ENCODE measurements at regions not wholly inside any gene's neighbourhood (a gene's known extent, or its start where the extent isn't known, plus 50 kb on each side); places are given as distances from the start of the nearest gene placed in this dataset.

DNA sequence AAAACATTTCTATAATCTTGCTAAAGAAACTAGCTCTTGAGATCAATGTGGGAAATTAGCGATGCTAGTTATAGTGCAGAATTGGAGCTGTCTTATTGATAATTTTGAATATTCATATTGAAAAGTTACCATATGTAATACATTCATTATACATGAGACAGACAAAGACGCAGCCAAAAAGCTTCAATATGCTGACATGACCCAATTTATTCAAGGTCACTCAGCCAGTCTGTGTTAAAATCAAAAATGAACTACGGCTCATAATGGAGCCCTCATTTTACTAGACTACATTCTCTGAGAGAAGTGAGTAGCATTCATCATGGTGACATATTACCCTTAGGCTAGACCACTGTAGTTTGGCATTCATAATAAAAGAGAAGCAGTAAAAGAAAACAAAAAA is 107.3 kb upstream of the GABRG2 start:
- no peaks in the 10 kb centered on the region for H3K27me3 ChIP-seq
- no peaks in the 10 kb centered on the region for H3K4me1 ChIP-seq
- H3K27ac ChIP-seq: no peak overlapping the region
- TF ChIP-seq, protein P1, sequence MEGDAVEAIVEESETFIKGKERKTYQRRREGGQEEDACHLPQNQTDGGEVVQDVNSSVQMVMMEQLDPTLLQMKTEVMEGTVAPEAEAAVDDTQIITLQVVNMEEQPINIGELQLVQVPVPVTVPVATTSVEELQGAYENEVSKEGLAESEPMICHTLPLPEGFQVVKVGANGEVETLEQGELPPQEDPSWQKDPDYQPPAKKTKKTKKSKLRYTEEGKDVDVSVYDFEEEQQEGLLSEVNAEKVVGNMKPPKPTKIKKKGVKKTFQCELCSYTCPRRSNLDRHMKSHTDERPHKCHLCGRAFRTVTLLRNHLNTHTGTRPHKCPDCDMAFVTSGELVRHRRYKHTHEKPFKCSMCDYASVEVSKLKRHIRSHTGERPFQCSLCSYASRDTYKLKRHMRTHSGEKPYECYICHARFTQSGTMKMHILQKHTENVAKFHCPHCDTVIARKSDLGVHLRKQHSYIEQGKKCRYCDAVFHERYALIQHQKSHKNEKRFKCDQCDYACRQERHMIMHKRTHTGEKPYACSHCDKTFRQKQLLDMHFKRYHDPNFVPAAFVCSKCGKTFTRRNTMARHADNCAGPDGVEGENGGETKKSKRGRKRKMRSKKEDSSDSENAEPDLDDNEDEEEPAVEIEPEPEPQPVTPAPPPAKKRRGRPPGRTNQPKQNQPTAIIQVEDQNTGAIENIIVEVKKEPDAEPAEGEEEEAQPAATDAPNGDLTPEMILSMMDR (IDR thresholded peaks at IDR 0.05): no peak
- H3K4me3 ChIP-seq: no peak overlapping the region
- no peaks in the 10 kb centered on the region for H3K36me3 ChIP-seq
- no peak for DNase-seq (ENCODE audit: low spot score in 2 of 2)
- no peaks in the 10 kb centered on the region for H3K9me3 ChIP-seq
- intact Hi-C loops (cut with DNase I): no loop called here

DNA sequence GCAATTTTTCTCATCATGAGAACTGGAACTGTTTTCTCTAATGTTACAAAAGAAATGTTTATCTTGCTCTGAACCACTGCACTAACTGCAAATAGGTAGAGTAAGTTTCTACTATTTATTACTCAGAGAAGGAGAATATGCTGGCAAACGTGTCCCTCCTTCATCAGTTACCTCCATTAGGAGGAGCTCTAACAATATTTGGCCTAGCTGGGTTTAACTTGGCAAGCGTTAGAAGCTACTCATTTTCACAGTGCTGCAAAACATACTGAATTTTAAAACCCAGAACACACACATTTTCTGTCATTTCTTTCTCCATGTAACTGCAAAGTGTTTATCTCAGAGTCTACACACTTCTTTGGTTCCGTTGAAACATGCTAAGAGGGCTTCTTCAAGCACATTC is 101.0 kb upstream of the GABRG2 start:
- H3K4me1 ChIP-seq: no peaks in the 10 kb centered on the region
- no peaks in the 10 kb centered on the region for H3K36me3 ChIP-seq
- H3K27ac ChIP-seq: no peak overlapping the region
- H3K9me3 ChIP-seq: no peaks in the 10 kb centered on the region
- no peak overlapping the region for H3K4me3 ChIP-seq
- TF ChIP-seq, protein P1 (IDR thresholded peaks at IDR 0.05): peak in 1 of 3 experiments; percentile 19
- intact Hi-C loops (cut with DNase I): no loop called here
- no peaks in the 10 kb centered on the region for H3K27me3 ChIP-seq
- no peak for DNase-seq (ENCODE audit: low spot score in 2 of 2)

DNA sequence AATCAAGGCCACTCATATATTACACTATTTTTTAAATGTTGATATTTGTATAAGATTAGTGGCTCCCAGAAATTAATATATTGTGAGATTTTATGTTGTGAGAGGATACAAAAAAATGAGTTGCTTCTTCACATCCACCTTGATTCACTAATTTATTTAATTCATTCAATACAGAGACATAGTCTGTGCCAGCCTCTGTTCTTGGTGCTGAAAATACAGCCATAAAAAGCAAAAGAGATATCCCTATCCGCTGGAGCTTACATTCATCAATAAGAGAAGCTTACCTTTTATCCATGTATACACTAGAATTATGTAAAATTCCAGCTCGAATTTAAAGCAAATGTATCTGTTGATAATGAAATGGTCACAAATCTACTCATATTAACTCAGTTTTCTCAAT is 92.2 kb upstream of the GABRG2 start:
- Histone ChIP-seq H3K27ac (no peak overlapping the region), H3K4me1 (no peaks in the 10 kb centered on the region), H3K36me3 (no peaks in the 10 kb centered on the region), H3K27me3 (no peaks in the 10 kb centered on the region), H3K4me3 (no peak overlapping the region), H3K9me3 (no peaks in the 10 kb centered on the region)
- no peak for DNase-seq (ENCODE audit: low spot score in 2 of 2)
- intact Hi-C loops (cut with DNase I): no loop called here
- TF ChIP-seq, protein P1 (IDR thresholded peaks at IDR 0.05): no peak

DNA sequence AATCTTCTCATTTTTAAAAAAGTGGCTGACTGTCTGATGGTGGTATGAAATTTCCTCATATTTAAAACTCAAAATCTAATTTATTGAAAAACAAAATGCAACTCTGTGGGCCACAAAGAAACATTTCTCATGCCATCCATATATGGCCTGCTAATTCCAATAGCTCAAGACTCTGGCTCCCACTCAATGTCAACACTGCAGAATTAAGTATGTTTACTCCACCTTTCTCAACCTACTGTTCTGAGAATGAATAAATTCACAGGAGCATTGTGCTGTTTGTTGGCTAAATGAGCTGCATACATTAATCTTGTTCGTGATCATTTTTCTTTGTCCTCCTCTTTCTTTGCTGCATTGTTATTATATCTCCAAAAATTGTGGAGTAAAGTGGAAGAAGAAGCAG is 79.5 kb upstream of the GABRG2 start:
- Histone ChIP-seq H3K36me3 (no peaks in the 10 kb centered on the region), H3K4me1 (no peaks in the 10 kb centered on the region), H3K27ac (no peak overlapping the region), H3K27me3 (no peaks in the 10 kb centered on the region), H3K9me3 (no peaks in the 10 kb centered on the region), H3K4me3 (no peak overlapping the region)
- intact Hi-C loops (cut with DNase I): no loop called here
- no peak for DNase-seq (ENCODE audit: low spot score in 2 of 2)
- TF ChIP-seq, protein P1 (IDR thresholded peaks at IDR 0.05): no peak

Measured in ascending aorta (tissue), 2 donors.